GM18519 (cell line): ENCODE measurements at regions not wholly inside any gene's neighbourhood (a gene's known extent, or its start where the extent isn't known, plus 50 kb on each side); places are given as distances from the start of the nearest gene placed in this dataset.

Source experiments
- ATAC-seq: cut with Tn5 transposase; IDR thresholded peaks from one replicate; pipeline ENCODE4 v1.9.1; 2021; ENCODE audit warnings: mild to moderate bottlenecking, moderate library complexity; ENCODE audit not compliant: unreplicated experiment, low FRiP score

DNA sequence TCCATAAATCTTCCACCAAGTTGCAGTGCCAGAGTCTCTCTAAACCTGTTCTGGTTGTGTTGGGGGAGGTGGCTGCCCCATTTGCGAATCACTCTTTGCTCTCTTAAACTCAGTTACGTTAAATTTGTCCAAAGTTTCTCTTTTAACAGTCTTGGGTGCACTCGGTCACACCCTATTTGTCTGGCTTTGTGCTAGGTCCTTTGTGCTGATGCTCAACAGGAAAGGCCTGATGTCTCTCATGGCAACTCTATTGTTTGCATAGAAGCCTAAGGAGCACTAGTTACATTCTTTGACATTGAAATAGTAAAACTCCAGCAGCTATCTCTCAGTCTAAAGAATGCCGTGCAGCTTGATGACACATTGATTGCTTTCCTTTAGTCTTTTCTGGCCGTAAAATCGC, 105.1 kb downstream of the TRMT11 start:
- no peak for ATAC-seq

GRCh38 chr6:126093108-126093507, 106.8 kb downstream of the TRMT11 start:
- no peak for ATAC-seq

DNA sequence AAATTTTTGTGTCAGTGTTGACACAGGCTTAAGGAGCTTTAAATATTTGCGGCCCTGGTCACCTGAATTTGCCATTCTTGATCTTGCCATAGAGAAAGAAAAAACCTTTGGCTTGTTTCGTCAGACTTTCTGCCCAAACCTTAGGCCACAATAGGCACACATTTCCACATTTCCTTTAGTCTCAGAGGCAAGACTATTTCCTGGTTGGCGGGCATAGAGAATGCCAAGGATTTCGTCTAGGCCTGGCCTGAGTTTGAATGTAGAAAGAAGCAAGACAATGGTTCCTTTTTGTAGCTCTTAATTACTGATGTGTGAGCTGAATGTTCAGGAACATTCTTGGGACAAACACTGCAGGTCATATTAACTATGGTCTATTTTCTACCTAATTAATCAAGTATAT, 108.1 kb downstream of the TRMT11 start:
- no peak for ATAC-seq

DNA sequence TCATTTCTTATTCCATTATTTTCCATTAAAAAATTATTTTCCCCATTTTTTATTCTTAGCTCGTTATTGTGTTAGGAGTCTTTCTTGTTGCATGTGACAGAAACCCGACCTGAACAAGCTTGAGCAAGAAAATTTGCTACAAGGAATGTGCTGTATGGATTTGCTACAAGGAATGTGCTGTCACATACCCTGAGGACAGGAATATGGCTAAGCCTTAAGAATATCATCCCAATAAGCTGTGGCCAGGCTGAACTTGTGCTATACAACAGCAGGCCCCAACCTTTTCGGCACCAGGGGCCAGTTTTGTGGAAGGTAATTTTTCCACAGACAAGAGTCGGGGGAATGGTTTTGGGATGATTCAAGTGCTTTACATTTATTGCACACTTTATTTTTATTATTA, 114.0 kb downstream of the TRMT11 start:
- ATAC-seq, result no peak

GRCh38 chr6:126102358-126102757, 116.0 kb downstream of the TRMT11 start:
- ATAC-seq, result no peak

DNA sequence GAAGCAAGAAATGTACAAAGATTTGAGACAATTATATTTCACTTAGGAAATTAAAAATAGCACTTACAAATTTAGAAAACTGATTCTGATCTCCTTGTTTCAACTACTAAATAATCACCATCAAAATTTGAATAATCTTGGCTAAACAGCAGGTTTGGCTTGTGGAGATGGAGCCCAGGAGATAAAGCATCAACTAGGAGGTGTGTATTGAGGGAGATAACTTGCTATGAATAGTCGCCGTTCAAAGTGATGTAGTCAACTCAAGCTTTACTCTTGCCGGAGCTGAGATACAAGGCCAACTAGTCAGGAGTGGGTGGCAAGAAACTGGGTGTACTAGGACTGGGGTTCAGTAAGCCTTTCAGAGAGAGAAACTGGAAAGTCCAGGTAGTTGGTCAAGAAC, 117.7 kb downstream of the TRMT11 start:
- ATAC-seq, result no peak

- ATAC-seq, result no peak
Measured at GRCh38 chr6:126107475-126108166, 121.3 kb downstream of the TRMT11 start.

DNA sequence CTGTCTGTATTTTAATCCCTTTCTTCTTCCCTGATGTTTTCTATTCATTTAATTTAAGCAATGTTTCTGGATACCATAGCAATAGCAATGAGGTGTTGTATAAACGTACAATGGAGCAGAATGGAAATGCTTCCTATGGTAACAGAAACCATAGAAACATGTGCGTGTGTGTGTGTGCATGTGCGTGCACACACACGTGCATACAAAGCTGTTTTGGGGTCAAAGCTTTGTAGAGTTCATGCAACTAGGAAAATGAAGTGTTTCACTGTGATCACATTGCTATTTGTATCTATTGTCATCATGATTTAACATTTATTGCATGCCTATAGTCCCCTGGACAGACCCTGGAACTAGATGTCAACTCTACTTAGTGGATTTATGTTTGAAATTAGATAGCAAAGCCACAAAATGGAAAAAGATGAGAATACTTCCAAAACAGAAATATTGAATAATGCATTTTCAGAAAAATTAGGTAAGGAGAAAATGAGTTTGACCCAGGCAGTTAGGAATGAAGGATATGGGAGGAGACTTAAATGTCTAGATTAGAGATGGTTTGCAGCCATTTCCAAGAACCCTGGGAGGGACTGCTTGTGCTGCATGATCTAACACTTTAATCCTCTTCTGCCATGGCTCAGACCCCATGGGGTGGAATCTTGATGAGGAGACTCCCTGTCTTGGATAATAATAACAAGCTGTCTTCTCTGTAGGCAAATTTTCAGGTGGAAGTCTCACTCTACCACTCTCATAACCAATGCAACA, 124.4 kb downstream of the TRMT11 start:
- no peak for ATAC-seq

- ATAC-seq, result no peak
Measured at GRCh38 chr6:126111327-126111726, 125.0 kb downstream of the TRMT11 start.

DNA sequence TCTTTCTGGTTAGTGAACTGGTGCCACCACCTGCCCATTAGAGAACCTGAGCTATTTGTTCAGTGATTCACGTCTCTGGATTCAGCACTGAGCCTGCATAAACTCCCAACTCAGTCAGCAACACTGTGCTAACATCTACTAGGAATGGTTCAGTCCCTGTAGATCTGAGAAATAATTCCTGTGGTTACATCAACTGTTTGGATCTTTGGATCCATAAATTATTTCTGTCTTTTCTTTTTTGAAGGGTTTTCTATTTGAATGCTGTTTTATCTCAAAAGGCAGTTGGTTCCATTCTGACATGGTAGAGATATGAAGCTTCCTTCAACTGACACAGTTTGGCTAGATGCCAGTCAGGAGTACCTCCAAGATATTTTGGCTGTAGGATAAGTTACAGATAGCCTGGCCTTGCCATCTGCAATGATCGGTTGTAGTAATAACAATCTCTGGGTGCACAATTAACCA, 125.9 kb downstream of the TRMT11 start:
- ATAC-seq, result no peak

DNA sequence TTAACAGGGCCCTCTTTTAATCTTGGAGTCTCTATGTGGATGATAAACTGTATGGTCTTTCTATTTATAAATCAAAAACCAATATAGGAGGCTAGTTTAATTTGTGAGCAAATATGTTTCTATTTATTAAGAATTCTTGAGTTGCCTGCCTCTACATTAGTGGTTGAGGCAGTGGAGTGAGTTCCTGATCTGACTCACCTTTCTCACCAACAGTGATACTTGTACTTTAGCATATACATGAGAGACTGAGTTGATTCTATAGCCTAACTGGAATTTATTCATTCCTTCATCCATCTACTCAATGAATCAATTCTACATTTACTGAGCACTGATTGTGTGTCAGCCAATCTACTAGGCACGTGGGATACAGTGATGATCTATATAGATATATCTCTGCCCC, 126.9 kb downstream of the TRMT11 start:
- no peak for ATAC-seq

- ATAC-seq, result no peak
Measured at GRCh38 chr6:126117251-126117650, 130.9 kb downstream of the TRMT11 start.

GRCh38 chr6:126118058-126118755, 131.9 kb downstream of the TRMT11 start:
- ATAC-seq, result no peak

DNA sequence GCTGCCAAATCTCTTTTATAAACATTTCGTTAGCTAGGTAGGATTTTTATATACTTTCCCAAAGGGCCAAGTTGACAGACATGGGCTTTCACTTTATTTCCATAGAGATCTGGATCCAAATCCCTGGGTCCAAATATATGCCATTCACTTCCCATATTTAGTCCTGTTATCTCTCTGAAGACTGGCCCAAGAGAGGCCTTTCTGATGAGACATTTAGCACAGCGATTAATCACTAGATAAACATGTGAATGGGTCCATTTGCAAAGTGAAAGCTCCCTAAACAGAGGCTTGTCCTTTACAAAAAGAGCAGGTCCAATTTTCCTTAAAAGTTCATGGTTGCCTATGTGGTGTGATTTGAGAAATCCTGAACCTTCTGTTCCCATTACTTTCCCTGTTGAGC, 132.6 kb downstream of the TRMT11 start:
- ATAC-seq, result no peak

GRCh38 chr6:126123226-126123625, 136.9 kb downstream of the TRMT11 start:
- ATAC-seq, result no peak

DNA sequence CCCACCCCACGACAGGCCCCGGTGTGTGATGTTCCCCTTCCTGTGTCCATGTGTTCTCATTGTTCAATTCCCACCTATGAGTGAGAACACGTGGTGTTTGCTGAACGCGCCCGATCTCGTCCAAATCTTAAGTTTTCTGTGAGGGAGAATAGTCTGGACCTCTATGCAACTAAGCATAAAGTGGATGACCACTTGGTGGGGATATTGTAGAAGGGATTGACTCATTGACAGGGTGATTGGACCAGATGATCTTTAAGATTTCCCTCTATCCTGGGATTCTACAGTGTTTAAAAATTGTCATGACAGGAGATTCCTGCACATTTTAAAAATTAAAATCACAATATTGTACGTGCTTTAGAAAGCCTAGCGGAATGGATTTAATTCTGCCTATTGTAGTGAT, 141.3 kb downstream of the TRMT11 start:
- no peak for ATAC-seq

DNA sequence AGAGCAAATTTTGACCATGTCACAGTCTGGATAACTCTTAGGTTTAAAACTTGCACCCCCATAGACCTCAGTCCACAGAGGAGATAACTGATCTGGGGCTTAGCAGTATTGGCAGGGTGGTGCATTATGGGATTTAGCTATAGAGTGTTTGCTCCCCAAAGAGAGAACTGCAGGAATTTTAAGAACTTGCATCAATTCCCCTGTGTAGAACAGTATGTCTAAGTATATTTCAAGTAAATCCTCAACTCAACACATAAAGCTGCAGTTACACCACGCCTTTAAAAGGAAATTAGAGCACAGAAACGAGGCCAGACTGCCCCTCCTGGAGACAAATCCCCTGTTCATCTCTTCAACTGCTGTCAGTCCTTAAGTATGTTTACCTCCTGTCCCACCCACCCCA, 144.9 kb downstream of the TRMT11 start:
- no peak for ATAC-seq

DNA sequence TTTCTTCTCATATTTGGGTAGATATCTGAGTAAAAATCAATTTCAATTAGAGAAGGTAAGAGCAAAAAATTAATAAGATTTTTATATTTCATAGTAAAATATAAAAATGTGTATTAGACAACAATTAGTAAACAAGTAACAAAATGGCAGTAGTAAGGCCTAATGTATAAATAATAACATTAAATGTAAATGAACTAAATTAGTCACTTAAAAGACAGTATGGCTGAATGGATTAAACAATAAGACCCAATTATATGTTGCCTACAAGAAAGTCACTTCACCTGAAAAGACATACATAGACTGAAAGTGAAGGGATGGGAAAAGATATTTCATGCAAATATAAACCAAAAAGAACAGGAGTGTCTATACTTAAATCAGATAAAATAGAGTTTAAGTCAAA, 147.6 kb downstream of the TRMT11 start:
- no peak for ATAC-seq

DNA sequence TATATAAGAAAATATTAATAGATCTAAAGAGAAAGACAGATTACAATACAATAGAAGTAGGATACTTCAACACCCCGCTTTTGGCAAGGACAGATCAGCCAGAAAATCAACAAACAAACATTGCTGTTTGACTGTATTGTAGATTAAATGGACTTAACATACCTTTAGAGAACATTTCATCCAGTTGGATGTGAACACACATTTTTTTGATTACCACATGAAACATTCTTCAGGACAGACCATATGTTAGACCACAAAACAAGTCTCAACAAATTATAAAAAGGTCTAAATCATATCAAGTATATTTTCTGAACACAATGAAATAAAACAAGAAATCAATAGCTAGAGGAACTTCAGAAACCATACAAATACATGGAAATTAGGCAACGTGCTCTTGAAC, 148.2 kb downstream of the TRMT11 start:
- ATAC-seq, result no peak

DNA sequence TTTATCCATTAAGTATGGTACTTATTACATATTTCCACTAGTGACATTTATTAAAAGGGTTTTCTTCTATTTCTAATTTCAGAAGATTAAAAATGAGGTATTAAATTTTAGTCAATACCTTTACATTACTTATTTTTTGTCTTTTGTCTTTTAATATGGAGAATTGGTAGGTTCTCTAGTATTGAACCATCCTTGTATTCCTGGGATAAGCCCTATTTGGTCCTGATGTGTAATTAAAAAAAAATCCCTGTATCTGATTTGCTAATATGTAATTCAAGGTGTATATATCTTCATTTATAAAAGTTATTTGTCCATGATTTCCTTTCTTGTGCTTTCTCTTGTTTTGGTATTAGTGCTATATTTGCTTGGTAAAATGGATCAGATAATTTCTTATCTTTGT, 153.7 kb downstream of the TRMT11 start:
- no peak for ATAC-seq

DNA sequence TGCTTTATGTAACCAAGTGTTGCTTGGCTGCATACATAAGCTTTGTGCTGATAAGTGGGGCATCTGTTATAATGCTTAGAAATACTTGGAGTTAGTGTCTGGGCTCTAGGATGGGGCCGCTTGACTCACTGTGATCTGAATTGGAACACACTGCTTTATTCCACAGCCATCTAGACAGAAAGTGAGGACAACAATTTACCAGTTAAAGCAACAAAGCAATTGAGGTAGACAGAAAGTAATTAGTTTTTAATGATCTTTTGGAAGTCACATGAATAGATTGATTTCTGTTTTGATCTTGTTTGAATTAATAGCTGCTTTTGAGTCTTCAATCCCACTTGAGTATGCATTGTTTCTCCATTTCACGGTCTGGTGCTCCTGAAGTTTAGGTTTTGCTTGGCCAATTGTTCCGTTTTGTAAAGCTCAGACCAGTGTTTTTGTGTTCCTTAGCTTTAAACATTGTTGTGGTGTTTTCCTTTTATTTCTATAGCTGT, 157.5 kb downstream of the TRMT11 start:
- ATAC-seq, result no peak
